H1 (cell line): ENCODE measurements at regions not wholly inside any gene's neighbourhood (a gene's known extent, or its start where the extent isn't known, plus 50 kb on each side); places are given as distances from the start of the nearest gene placed in this dataset.

Experiments
- CTCF ChIA-PET: fragments of 300-600 bp; sonication (Branson Sonifier 250); formaldehyde crosslinking; loops from one replicate; lab custom pipeline; 2021; ENCODE audit not compliant: partially characterized antibody; lab: Charles Lee
- POLR2A ChIA-PET: fragments of 300-600 bp; sonication (Branson Sonifier 250); formaldehyde crosslinking; loops from one replicate; lab custom pipeline; 2021; ENCODE audit warnings: inconsistent platforms; ENCODE audit not compliant: partially characterized antibody; lab: Charles Lee
- DNase-seq, 2 experiments: peaks; one replicate each; pipeline versions ENCODE4 v3.0.0 to v3.0.0-alpha.2; 2010 to 2022; ENCODE audit warnings: low spot score in 2 of 2, low read depth in 1 of 2, mixed read lengths in 1 of 2
- FAIRE-seq: peaks from 2 replicates; lab custom pipeline; 2011; peaks lifted over from hg19 to GRCh38; lab: Jason Lieb, UNC
- H2AFZ ChIP-seq: 2 replicates; pipeline ENCODE4 v1.8.1; 2012; ENCODE audit warnings: low read length, inconsistent platforms
- H2AK5ac ChIP-seq: 2 replicates; pipeline ENCODE4 v1.6.1; 2013; ENCODE audit warnings: low read depth, low read length
- H2BK120ac ChIP-seq: replicated peaks from 2 replicates; pipeline ENCODE3; 2013; ENCODE audit warnings: low read depth, low read length, inconsistent platforms
- H2BK12ac ChIP-seq: 2 replicates; pipeline ENCODE4 v1.6.1; 2013; ENCODE audit warnings: low read depth, low read length
- H2BK15ac ChIP-seq: 2 replicates; pipeline ENCODE4 v1.6.1; 2013; ENCODE audit warnings: low read length
- H2BK20ac ChIP-seq: 2 replicates; pipeline ENCODE4 v1.6.1; 2013; ENCODE audit warnings: low read length
- H2BK5ac ChIP-seq: 2 replicates; pipeline ENCODE4 v1.6.1; 2013; ENCODE audit warnings: low read depth, low read length
- H3K14ac ChIP-seq: 2 replicates; pipeline ENCODE4 v1.6.1; 2013; ENCODE audit warnings: inconsistent platforms; ENCODE audit not compliant: insufficient read length
- H3K18ac ChIP-seq: 2 replicates; pipeline ENCODE4 v1.6.1; 2013; ENCODE audit warnings: low read length; ENCODE audit errors: extremely low read depth
- H3K23ac ChIP-seq: 2 replicates; pipeline ENCODE4 v1.6.1; 2013; ENCODE audit warnings: inconsistent platforms; ENCODE audit not compliant: insufficient read length
- H3K23me2 ChIP-seq: 2 replicates; pipeline ENCODE4 v1.6.1; 2013; ENCODE audit warnings: low read depth, low read length
- H3K27ac ChIP-seq: 2 replicates; pipeline ENCODE4 v1.6.1; 2011; ENCODE audit warnings: low read depth, low read length, inconsistent platforms
- H3K27me3 ChIP-seq, 4 experiments: replicated peaks in 1 of 4; 1 replicate in 1 of 4; 2 replicates in 3 of 4; pipeline versions ENCODE4 v1.6.1 to v1.8.1; 2011 to 2013; ENCODE audit warnings: low read length in 3 of 4, mild to moderate bottlenecking in 3 of 4, inconsistent platforms in 2 of 4, mixed read lengths in 2 of 4, moderate library complexity in 1 of 4; ENCODE audit not compliant: control insufficient read depth in 3 of 4, insufficient read depth in 3 of 4; ENCODE audit errors: extremely low read depth in 1 of 4
- H3K36me3 ChIP-seq, 4 experiments: 2 replicates each; pipeline versions ENCODE4 v1.6.1 to v1.8.1; 2011 to 2013; ENCODE audit warnings: mild to moderate bottlenecking in 4 of 4, low read length in 3 of 4, moderate library complexity in 2 of 4, control low read depth in 1 of 4, inconsistent platforms in 1 of 4; ENCODE audit not compliant: insufficient read depth in 4 of 4, control insufficient read depth in 2 of 4
- H3K4ac ChIP-seq: replicated peaks from 2 replicates; pipeline ENCODE3; 2013; ENCODE audit warnings: low read length, low read depth, mixed read lengths, inconsistent platforms; ENCODE audit not compliant: insufficient read length
- H3K4me1 ChIP-seq, 4 experiments: replicated peaks in 1 of 4; 1 replicate in 1 of 4; 2 replicates in 3 of 4; pipeline versions ENCODE4 v1.6.1 to v1.8.1; 2011 to 2013; ENCODE audit warnings: low read length in 3 of 4, inconsistent platforms in 2 of 4, mixed read lengths in 1 of 4; ENCODE audit not compliant: insufficient read depth in 4 of 4, control insufficient read depth in 3 of 4
- H3K4me2 ChIP-seq, 2 experiments: 2 replicates each; pipeline versions ENCODE4 v1.6.1 to v1.8.1; 2011 to 2013; ENCODE audit warnings: low read depth in 2 of 2, low read length in 2 of 2, control low read depth in 1 of 2, inconsistent platforms in 1 of 2, mild to moderate bottlenecking in 1 of 2; ENCODE audit not compliant: insufficient read depth in 1 of 2
- H3K4me3 ChIP-seq, 4 experiments: fragments of 200-600, 300-600 bp in 1 of 4; sonication (generic), shearing (Covaris generic), sonication (Bioruptor Twin) in 1 of 4; 2 replicates each; pipeline versions ENCODE4 v1.5.1 to v1.8.1; 2011 to 2016; ENCODE audit warnings: low read length in 4 of 4, low read depth in 3 of 4, control low read depth in 2 of 4, inconsistent platforms in 2 of 4, mild to moderate bottlenecking in 2 of 4, mixed read lengths in 1 of 4, moderate library complexity in 1 of 4; ENCODE audit not compliant: insufficient read depth in 2 of 4; ENCODE audit errors: extremely low read depth in 1 of 4
- H3K56ac ChIP-seq: replicated peaks from 2 replicates; pipeline ENCODE3; 2013; ENCODE audit warnings: low read depth, mild to moderate bottlenecking, mixed read lengths, low read length, inconsistent platforms; ENCODE audit not compliant: insufficient read length
- H3K79me1 ChIP-seq: 2 replicates; pipeline ENCODE4 v1.6.1; 2013; ENCODE audit warnings: low read depth, low read length, control low read depth
- H3K79me2 ChIP-seq, 2 experiments: 2 replicates each; pipeline versions ENCODE4 v1.6.1 to v1.8.1; 2012 to 2013; ENCODE audit warnings: low read length in 2 of 2, mild to moderate bottlenecking in 2 of 2, inconsistent platforms in 1 of 2; ENCODE audit not compliant: insufficient read depth in 2 of 2, control insufficient read depth in 1 of 2
- H3K9ac ChIP-seq, 4 experiments: replicated peaks in 1 of 4; 1 replicate in 1 of 4; 2 replicates in 3 of 4; pipeline versions ENCODE4 v1.6.1 to v1.8.1; 2011 to 2013; ENCODE audit warnings: low read depth in 3 of 4, low read length in 3 of 4, control low read depth in 2 of 4, mild to moderate bottlenecking in 2 of 4, moderate library complexity in 2 of 4, inconsistent platforms in 1 of 4; ENCODE audit errors: extremely low read depth in 1 of 4
- H3K9me3 ChIP-seq, 2 experiments: 2 replicates each; pipeline versions ENCODE4 v1.6.1 to v1.8.1; 2012 to 2013; ENCODE audit warnings: mild to moderate bottlenecking in 2 of 2, moderate library complexity in 2 of 2, control low read depth in 1 of 2, inconsistent platforms in 1 of 2, low read depth in 1 of 2, low read length in 1 of 2, mixed read lengths in 1 of 2; ENCODE audit not compliant: insufficient read depth in 2 of 2
- H4K20me1 ChIP-seq, 2 experiments: replicated peaks in 1 of 2; 2 replicates each; pipeline versions ENCODE3 to v1.8.1; 2011 to 2013; ENCODE audit warnings: inconsistent platforms in 2 of 2, low read length in 2 of 2, mild to moderate bottlenecking in 1 of 2; ENCODE audit not compliant: insufficient read depth in 2 of 2, control insufficient read depth in 1 of 2
- H4K5ac ChIP-seq: 2 replicates; pipeline ENCODE4 v1.6.1; 2013; ENCODE audit warnings: low read length, low read depth, mixed read lengths, inconsistent platforms; ENCODE audit not compliant: insufficient read length
- H4K8ac ChIP-seq: 2 replicates; pipeline ENCODE4 v1.8.0; 2013; ENCODE audit warnings: mild to moderate bottlenecking, moderate library complexity, low read length, inconsistent platforms; ENCODE audit not compliant: insufficient read depth; ENCODE audit errors: extremely low read depth
- H4K91ac ChIP-seq: replicated peaks from 2 replicates; pipeline ENCODE3; 2013; ENCODE audit warnings: low read length, mixed read lengths, inconsistent platforms; ENCODE audit not compliant: insufficient read length
- HDAC6 ChIP-seq: IDR thresholded peaks from one replicate; pipeline ENCODE4 v1.7.1; 2012; ENCODE audit warnings: low read depth, mild to moderate bottlenecking, inconsistent platforms, low read length, moderate library complexity
- SAP30 ChIP-seq: fragments of 300-600 bp; sonication (generic); IDR thresholded peaks from 2 replicates; pipeline ENCODE4 v1.7.1; 2012; ENCODE audit warnings: low read length, moderate library complexity, mild to moderate bottlenecking, inconsistent platforms; ENCODE audit not compliant: insufficient read depth, insufficient replicate concordance
- SIRT6 ChIP-seq: IDR thresholded peaks from one replicate; pipeline ENCODE4 v1.7.1; 2012; ENCODE audit warnings: low read length, inconsistent platforms
- SP4 ChIP-seq: IDR thresholded peaks from 2 replicates; pipeline ENCODE4 v1.6.1; 2012; ENCODE audit warnings: low read length, inconsistent platforms
- WGBS, 2 experiments: shearing (Covaris generic) in 1 of 2; methylation state at CpG; one replicate each; pipeline versions ENCODE4 v1.1.6 to v1.1.7; 2013 to 2015; ENCODE audit warnings: low lambda C conversion rate in 2 of 2, mixed read lengths in 2 of 2, inconsistent platforms in 1 of 2, low coverage in 1 of 2, missing lambda C conversion rate in 1 of 2; ENCODE audit not compliant: insufficient replicate concordance in 2 of 2, insufficient coverage in 1 of 2, insufficient read length in 1 of 2; ENCODE audit errors: extremely low coverage in 1 of 2, missing lambda C conversion rate in 1 of 2; 5-methylcytosine and 5-hydroxymethylcytosine counted together

DNA sequence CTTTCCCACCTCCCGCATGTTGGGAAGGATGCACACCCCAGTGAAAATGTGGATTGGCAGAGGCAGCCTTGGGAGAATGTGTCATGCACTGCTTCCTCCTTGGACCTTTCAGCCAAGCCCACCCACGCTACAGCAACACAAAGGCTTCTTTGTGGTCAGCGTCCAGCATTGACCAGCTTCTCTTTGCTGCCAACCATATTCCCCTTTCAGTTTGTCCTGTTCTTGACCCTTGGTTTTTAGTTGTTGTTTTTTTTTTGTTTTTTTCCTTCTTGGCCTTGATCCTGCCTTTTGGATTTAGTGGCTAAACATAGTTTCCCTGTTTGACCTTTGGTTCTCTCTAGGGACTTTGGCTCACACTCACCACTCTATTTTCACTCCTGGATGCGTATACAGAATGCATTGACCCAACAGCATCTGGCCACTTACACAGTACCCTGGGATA lies 573.6 kb downstream of the INSC start:
- TF ChIP-seq SIRT6: no peak
- no peak for TF ChIP-seq SAP30
- no peak for TF ChIP-seq SP4
- no peak for TF ChIP-seq HDAC6
- DNase-seq: no peak
- Histone ChIP-seq H3K79me2 (no peaks in the 10 kb centered on the region), H3K9me3 (0 out of 4 replicates have a peak, but pooled peaks cover 0 to 4% of the 10 kb centered on the region in 2 experiments), H3K27ac (no peak overlapping the region), H2BK120ac (no peak overlapping the region), H2BK5ac (no peak overlapping the region), H3K4me1 (peaks cover 0 to 3% (median 0%) of the 10 kb centered on the region in 4 experiments; a peak in 1 of 7 replicates), H3K18ac (no peak overlapping the region), H3K79me1 (no peaks in the 10 kb centered on the region), H3K14ac (no peak overlapping the region), H3K23ac (no peak overlapping the region), H2BK12ac (no peak overlapping the region), H3K36me3 (no peaks in the 10 kb centered on the region), H4K91ac (no peak overlapping the region), H3K4ac (no peak overlapping the region), H3K4me3 (no peak overlapping the region), H2AFZ (no peak overlapping the region), H2BK15ac (no peak overlapping the region), H3K9ac (no peak overlapping the region), H3K27me3 (no peaks in the 10 kb centered on the region), H3K23me2 (no peaks in the 10 kb centered on the region), H4K20me1 (no peaks in the 10 kb centered on the region), H3K4me2 (no peak overlapping the region), H2BK20ac (no peak overlapping the region), H3K56ac (no peak overlapping the region), H4K5ac (no peak overlapping the region), H4K8ac (no peak overlapping the region), H2AK5ac (no peak overlapping the region)
- no peak for FAIRE-seq
- ChIA-PET CTCF (interaction anchor here (0.7 to 0.8 kb wide), 2 partner anchors 28 to 385 kb away, joined by 3 read pairs; no protein-coding TSS in a partner anchor), POLR2A (no interaction called here)
- 88% methylated on average over 4 of the region's 4 CpGs; no CpG with 5 or more reads in 1 of the 2 experiments for WGBS, 2 experiments
